H9 (cell line): ENCODE measurements at regions not wholly inside any gene's neighbourhood (a gene's known extent, or its start where the extent isn't known, plus 50 kb on each side); places are given as distances from the start of the nearest gene placed in this dataset.

Experiments used
- DNase-seq: peaks from one replicate; pipeline ENCODE4 v3.0.0-alpha.2; 2017
- H2AFZ ChIP-seq: one replicate; pipeline ENCODE4 v1.6.1; 2013; ENCODE audit warnings: mild to moderate bottlenecking, low read length, control low read depth, moderate library complexity
- H2AK5ac ChIP-seq: 2 replicates; pipeline ENCODE4 v1.6.1; 2013; ENCODE audit warnings: low read length, control low read depth, mixed read lengths; ENCODE audit not compliant: insufficient read length
- H2BK120ac ChIP-seq: one replicate; pipeline ENCODE4 v1.6.1; 2013; ENCODE audit warnings: low read depth, mild to moderate bottlenecking, low read length, control low read depth, inconsistent platforms; ENCODE audit not compliant: poor library complexity, severe bottlenecking
- H2BK12ac ChIP-seq: 2 replicates; pipeline ENCODE4 v1.6.1; 2013; ENCODE audit warnings: low read length, control low read depth, mixed read lengths, low read depth; ENCODE audit not compliant: insufficient read length
- H2BK15ac ChIP-seq: 2 replicates; pipeline ENCODE4 v1.6.1; 2013; ENCODE audit warnings: low read depth, low read length, control low read depth
- H2BK20ac ChIP-seq: one replicate; pipeline ENCODE4 v1.6.1; 2013; ENCODE audit warnings: low read depth, mild to moderate bottlenecking, low read length, control low read depth, inconsistent platforms; ENCODE audit not compliant: poor library complexity, severe bottlenecking
- H2BK5ac ChIP-seq: 2 replicates; pipeline ENCODE4 v1.6.1; 2013; ENCODE audit warnings: low read length, control low read depth, mixed read lengths; ENCODE audit not compliant: insufficient read length
- H3K14ac ChIP-seq: 2 replicates; pipeline ENCODE4 v1.6.1; 2013; ENCODE audit warnings: low read length, control low read depth; ENCODE audit not compliant: insufficient read depth
- H3K18ac ChIP-seq: 2 replicates; pipeline ENCODE4 v1.6.1; 2013; ENCODE audit warnings: low read depth, mild to moderate bottlenecking, mixed read lengths, low read length, control low read depth; ENCODE audit not compliant: insufficient read length
- H3K23ac ChIP-seq: 2 replicates; pipeline ENCODE4 v1.6.1; 2013; ENCODE audit warnings: low read length, control low read depth, mixed read lengths, low read depth; ENCODE audit not compliant: insufficient read length
- H3K23me2 ChIP-seq: 2 replicates; pipeline ENCODE4 v1.6.1; 2013; ENCODE audit warnings: low read depth, mild to moderate bottlenecking, mixed read lengths, low read length, control low read depth; ENCODE audit not compliant: insufficient read length, poor library complexity, severe bottlenecking
- H3K27ac ChIP-seq: 2 replicates; pipeline ENCODE4 v1.5.1; 2013; ENCODE audit warnings: low read length, control low read depth, mixed read lengths, low read depth; ENCODE audit not compliant: insufficient read length
- H3K27me3 ChIP-seq: 2 replicates; pipeline ENCODE4 v1.6.1; 2013; ENCODE audit warnings: low read length, control low read depth, inconsistent platforms; ENCODE audit not compliant: insufficient read depth
- H3K4ac ChIP-seq: 2 replicates; pipeline ENCODE4 v1.6.1; 2013; ENCODE audit warnings: low read depth, mild to moderate bottlenecking, control low read depth, inconsistent platforms, low read length, moderate library complexity
- H3K4me1 ChIP-seq: 2 replicates; pipeline ENCODE4 v1.6.1; 2013; ENCODE audit warnings: low read length, control low read depth, inconsistent platforms; ENCODE audit not compliant: insufficient read depth
- H3K4me2 ChIP-seq: 2 replicates; pipeline ENCODE4 v1.6.1; 2013; ENCODE audit warnings: low read length, control low read depth, mixed read lengths; ENCODE audit not compliant: insufficient read length, insufficient read depth
- H3K56ac ChIP-seq: 2 replicates; pipeline ENCODE4 v1.6.1; 2013; ENCODE audit warnings: low read depth, mild to moderate bottlenecking, mixed read lengths, low read length, control low read depth; ENCODE audit not compliant: insufficient read length
- H3K79me1 ChIP-seq: 2 replicates; pipeline ENCODE4 v1.6.1; 2013; ENCODE audit warnings: low read depth, mild to moderate bottlenecking, moderate library complexity, low read length, control low read depth, inconsistent platforms; ENCODE audit not compliant: insufficient read depth, poor library complexity, severe bottlenecking
- H3K79me2 ChIP-seq: 2 replicates; pipeline ENCODE4 v1.6.1; 2013; ENCODE audit warnings: low read length, control low read depth, inconsistent platforms; ENCODE audit not compliant: insufficient read depth
- H3K9ac ChIP-seq: 2 replicates; pipeline ENCODE4 v1.6.1; 2013; ENCODE audit warnings: low read length, control low read depth, mixed read lengths; ENCODE audit not compliant: insufficient read length; ENCODE audit errors: extremely low read depth
- H3K9me3 ChIP-seq: one replicate; pipeline ENCODE4 v1.6.1; 2013; ENCODE audit warnings: low read depth, low read length, inconsistent platforms; ENCODE audit not compliant: control insufficient read depth
- H3T11ph ChIP-seq: one replicate; pipeline ENCODE4 v1.6.1; 2013; ENCODE audit warnings: mild to moderate bottlenecking, low read length, control low read depth, inconsistent platforms
- H4K20me1 ChIP-seq: one replicate; pipeline ENCODE4 v1.6.1; 2013; ENCODE audit not compliant: control insufficient read depth, insufficient read length, insufficient read depth
- H4K5ac ChIP-seq: 2 replicates; pipeline ENCODE4 v1.6.1; 2013; ENCODE audit warnings: low read depth, mild to moderate bottlenecking, mixed read lengths, low read length, control low read depth; ENCODE audit not compliant: insufficient read length
- H4K8ac ChIP-seq: replicated peaks from 2 replicates; pipeline ENCODE4 v1.6.1; 2013; ENCODE audit warnings: low read length, control low read depth, mixed read lengths, low read depth; ENCODE audit not compliant: insufficient read length
- H4K91ac ChIP-seq: 2 replicates; pipeline ENCODE4 v1.6.1; 2013; ENCODE audit warnings: low read depth, mild to moderate bottlenecking, moderate library complexity, mixed read lengths, low read length, control low read depth; ENCODE audit not compliant: insufficient read length
- H3K27ac Mint-ChIP-seq, 3 experiments: 2 replicates in 2 of 3; 3 replicates in 1 of 3; pipeline ENCODE4 v1.8.0; 2020 to 2021; ENCODE audit warnings: mixed read lengths in 3 of 3, mild to moderate bottlenecking in 1 of 3, moderate library complexity in 1 of 3
- H3K27me3 Mint-ChIP-seq: 2 replicates; pipeline ENCODE4 v1.8.0; 2021; ENCODE audit warnings: low read depth, mild to moderate bottlenecking, moderate library complexity, mixed read lengths
- H3K36me3 Mint-ChIP-seq, 3 experiments: 2 replicates in 2 of 3; 3 replicates in 1 of 3; pipeline ENCODE4 v1.8.0; 2020 to 2021; ENCODE audit warnings: low read depth in 3 of 3, mixed read lengths in 3 of 3; ENCODE audit not compliant: insufficient read depth in 1 of 3
- H3K4me1 Mint-ChIP-seq, 2 experiments: 2 replicates each; pipeline ENCODE4 v1.8.0; 2020; ENCODE audit warnings: mixed read lengths in 2 of 2
- H3K4me3 Mint-ChIP-seq, 2 experiments: 2 replicates in 1 of 2; 3 replicates in 1 of 2; pipeline ENCODE4 v1.8.0; 2020 to 2021; ENCODE audit warnings: mild to moderate bottlenecking in 2 of 2, mixed read lengths in 2 of 2, moderate library complexity in 1 of 2
- H3K9me3 Mint-ChIP-seq, 2 experiments: 2 replicates in 1 of 2; 3 replicates in 1 of 2; pipeline ENCODE4 v1.8.0; 2020; ENCODE audit warnings: mild to moderate bottlenecking in 2 of 2, mixed read lengths in 2 of 2, moderate library complexity in 1 of 2
- CTCF ChIP-seq: fragments of 200-600 bp; sonication (generic); conservative IDR thresholded peaks from 3 replicates; pipeline ENCODE4 v1.8.0; 2021; ENCODE audit warnings: antibody characterized with exemption, mild to moderate bottlenecking
- WGBS: extraction: QIAGEN DNeasy Blood & Tissue Kit; methylation state at CpG from one replicate; pipeline ENCODE4 v1.1.7; 2013; ENCODE audit warnings: missing lambda C conversion rate, low lambda C conversion rate, mixed read lengths; ENCODE audit not compliant: insufficient read length; ENCODE audit errors: extremely low coverage; 5-methylcytosine and 5-hydroxymethylcytosine counted together

DNA sequence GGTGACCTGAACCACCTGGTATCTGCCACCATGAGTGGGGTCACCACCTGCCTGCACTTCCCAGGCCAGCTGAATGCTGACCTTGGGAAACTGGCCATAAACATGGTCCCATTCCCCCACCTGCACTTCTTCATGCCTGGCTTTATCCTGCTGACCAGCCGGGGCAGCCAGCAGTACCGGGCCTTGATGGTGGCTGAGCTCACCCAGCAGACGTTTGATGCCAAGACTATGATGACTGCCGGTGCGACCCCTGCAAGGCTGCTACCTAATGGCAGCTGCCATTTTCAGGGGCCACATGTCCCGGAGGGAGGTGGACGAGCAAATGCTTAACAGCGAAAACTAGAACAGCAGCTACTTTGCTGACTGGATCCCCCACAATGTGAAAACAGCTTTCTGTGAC is 67.5 kb upstream of the FAM241A start:
- Histone ChIP-seq H3K14ac (no peak overlapping the region), H3K27ac (no peak overlapping the region), H3K56ac (no peak overlapping the region), H4K8ac (no peak overlapping the region), H3K23me2 (no peaks in the 10 kb centered on the region), H2BK120ac (no peak overlapping the region), H3K79me2 (no peaks in the 10 kb centered on the region), H4K5ac (no peak overlapping the region), H4K91ac (no peak overlapping the region), H4K20me1 (no peaks in the 10 kb centered on the region), H3K27me3 (no peaks in the 10 kb centered on the region), H2BK12ac (no peak overlapping the region), H3K4me2 (no peak overlapping the region), H2AFZ (no peak overlapping the region), H3K18ac (no peak overlapping the region), H3K9ac (no peak overlapping the region), H3K9me3 (no peaks in the 10 kb centered on the region), H2AK5ac (no peak overlapping the region), H2BK20ac (no peak overlapping the region), H3K79me1 (no peaks in the 10 kb centered on the region), H3T11ph (no peak overlapping the region), H2BK15ac (no peak overlapping the region), H3K23ac (no peak overlapping the region), H3K4ac (no peak overlapping the region), H2BK5ac (no peak overlapping the region), H3K4me1 (no peaks in the 10 kb centered on the region)
- Mint-ChIP-seq H3K27ac (no peak overlapping the region), H3K4me3 (no peak overlapping the region), H3K4me1 (peaks cover 5 to 10% of the 10 kb centered on the region in 2 experiments), H3K36me3 (peaks cover 5 to 8% (median 6%) of the 10 kb centered on the region in 3 experiments; a peak in 6 of 7 replicates), H3K27me3 (no peaks in the 10 kb centered on the region), H3K9me3 (peaks cover 8 to 19% of the 10 kb centered on the region in 2 experiments)
- WGBS: no CpG with 5 or more reads among the region's 8 CpGs
- TF ChIP-seq CTCF: no peak
- DNase-seq: no peak
